DND-41 (cell line): ENCODE measurements at regions not wholly inside any gene's neighbourhood (a gene's known extent, or its start where the extent isn't known, plus 50 kb on each side); places are given as distances from the start of the nearest gene placed in this dataset.

Source experiments
- ATAC-seq: fragments of 200-7000 bp; cut with Tn5 transposase; 3 replicates; pipeline ENCODE4 v1.9.1; 2021; ENCODE audit warnings: low read depth; ENCODE audit not compliant: insufficient read depth
- DNase-seq: peaks from one replicate; pipeline ENCODE4 v3.0.0-alpha.2; 2020
- H2AFZ ChIP-seq: 2 replicates; pipeline ENCODE4 v1.6.0; 2012; ENCODE audit warnings: low read depth, low read length
- H3K27ac ChIP-seq: 2 replicates; pipeline ENCODE4 v1.5.1; 2012; ENCODE audit warnings: low read length, inconsistent platforms
- H3K27me3 ChIP-seq: fragments of 200-600 bp; sonication (generic); 2 replicates; pipeline ENCODE4 v1.6.0; 2012; ENCODE audit warnings: low read length, mild to moderate bottlenecking, inconsistent platforms; ENCODE audit not compliant: insufficient read depth, poor library complexity
- H3K36me3 ChIP-seq: 2 replicates; pipeline ENCODE4 v1.5.1; 2012; ENCODE audit warnings: low read length, inconsistent platforms; ENCODE audit not compliant: insufficient read depth
- H3K4me1 ChIP-seq: 2 replicates; pipeline ENCODE4 v1.5.1; 2012; ENCODE audit warnings: mild to moderate bottlenecking, low read length; ENCODE audit not compliant: insufficient read depth
- H3K4me2 ChIP-seq: 2 replicates; pipeline ENCODE4 v1.6.0; 2012; ENCODE audit warnings: mild to moderate bottlenecking, moderate library complexity, low read length, inconsistent platforms; ENCODE audit not compliant: insufficient read depth
- H3K4me3 ChIP-seq, 2 experiments: fragments of 200-600 bp in 1 of 2; shearing (Covaris generic) in 1 of 2; 2 replicates each; pipeline ENCODE4 v1.5.1; 2012 to 2016; ENCODE audit warnings: inconsistent platforms in 2 of 2, low read length in 2 of 2, mild to moderate bottlenecking in 2 of 2, low read depth in 1 of 2, moderate library complexity in 1 of 2
- H3K79me2 ChIP-seq: 2 replicates; pipeline ENCODE4 v1.6.0; 2012; ENCODE audit warnings: low read length, inconsistent platforms; ENCODE audit not compliant: insufficient read depth
- H3K9ac ChIP-seq: 2 replicates; pipeline ENCODE4 v1.6.0; 2012; ENCODE audit warnings: low read depth, mild to moderate bottlenecking, inconsistent platforms, low read length, moderate library complexity
- H3K9me3 ChIP-seq: 2 replicates; pipeline ENCODE4 v1.5.1; 2012; ENCODE audit warnings: low read length, moderate library complexity, mild to moderate bottlenecking, inconsistent platforms; ENCODE audit not compliant: insufficient read depth, severe bottlenecking
- H4K20me1 ChIP-seq: 2 replicates; pipeline ENCODE4 v1.6.0; 2012; ENCODE audit warnings: low read length; ENCODE audit not compliant: insufficient read depth
- EZH2 ChIP-seq: IDR thresholded peaks from 3 replicates; pipeline ENCODE4 v1.6.1; 2012; ENCODE audit warnings: borderline replicate concordance, low read depth, mild to moderate bottlenecking, moderate library complexity, low read length, inconsistent platforms; ENCODE audit not compliant: severe bottlenecking
- TF ChIP-seq, protein P1 (sequence below): IDR thresholded peaks from 2 replicates; pipeline ENCODE4 v1.5.1; 2012; ENCODE audit warnings: borderline replicate concordance, low read length, moderate library complexity, mild to moderate bottlenecking; ENCODE audit not compliant: poor library complexity, severe bottlenecking; ENCODE audit errors: extremely low read depth

DNA sequence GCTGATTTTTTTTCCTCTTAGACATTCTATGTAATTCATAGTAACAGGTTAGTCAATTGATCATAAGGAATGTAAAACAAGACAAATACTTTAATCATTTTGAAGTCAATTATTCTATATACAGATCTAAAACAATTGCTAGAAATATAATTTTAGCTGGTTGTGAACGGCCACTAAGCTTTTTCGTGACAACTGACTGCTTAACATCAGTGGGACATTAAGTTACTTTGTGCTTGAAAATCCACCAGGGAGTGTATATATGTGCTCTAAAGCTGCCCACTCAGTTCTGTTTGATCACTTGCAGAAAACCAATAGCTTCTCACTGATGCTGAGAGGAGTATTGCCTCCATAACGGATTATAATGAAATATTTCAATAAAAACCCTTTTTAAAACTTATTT, 370.2 kb upstream of the CCNH start:
- ATAC-seq: no peak

DNA sequence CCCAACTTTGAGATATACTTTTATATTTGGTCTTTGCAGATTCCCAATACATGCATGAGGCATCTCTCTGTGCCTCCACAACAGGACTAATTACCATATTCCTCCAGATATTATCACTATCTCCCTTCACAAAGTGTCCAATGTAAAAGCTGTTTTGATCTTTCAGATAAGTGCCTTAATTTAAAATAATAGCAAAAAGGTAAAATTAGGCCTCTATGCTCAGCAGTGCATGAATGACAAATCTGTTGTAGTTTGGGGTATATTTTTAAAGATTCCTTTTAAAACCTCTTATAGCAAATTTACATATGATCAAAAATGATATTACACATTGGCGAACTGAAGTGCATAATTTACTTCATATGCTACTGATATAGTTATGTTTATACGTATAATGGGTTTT, 369.2 kb upstream of the CCNH start:
- Histone ChIP-seq H3K4me2 (no peak overlapping the region), H4K20me1 (no peaks in the 10 kb centered on the region), H3K36me3 (no peaks in the 10 kb centered on the region), H3K4me3 (no peak overlapping the region), H3K27me3 (peaks cover 3% of the 10 kb centered on the region), H3K27ac (no peak overlapping the region), H3K9ac (no peak overlapping the region), H3K9me3 (no peaks in the 10 kb centered on the region), H3K4me1 (peaks cover 2% of the 10 kb centered on the region; the same call in 1 of the 2 replicates), H3K79me2 (no peaks in the 10 kb centered on the region), H2AFZ (no peak overlapping the region)
- TF ChIP-seq EZH2: no peak
- TF ChIP-seq, protein P1, sequence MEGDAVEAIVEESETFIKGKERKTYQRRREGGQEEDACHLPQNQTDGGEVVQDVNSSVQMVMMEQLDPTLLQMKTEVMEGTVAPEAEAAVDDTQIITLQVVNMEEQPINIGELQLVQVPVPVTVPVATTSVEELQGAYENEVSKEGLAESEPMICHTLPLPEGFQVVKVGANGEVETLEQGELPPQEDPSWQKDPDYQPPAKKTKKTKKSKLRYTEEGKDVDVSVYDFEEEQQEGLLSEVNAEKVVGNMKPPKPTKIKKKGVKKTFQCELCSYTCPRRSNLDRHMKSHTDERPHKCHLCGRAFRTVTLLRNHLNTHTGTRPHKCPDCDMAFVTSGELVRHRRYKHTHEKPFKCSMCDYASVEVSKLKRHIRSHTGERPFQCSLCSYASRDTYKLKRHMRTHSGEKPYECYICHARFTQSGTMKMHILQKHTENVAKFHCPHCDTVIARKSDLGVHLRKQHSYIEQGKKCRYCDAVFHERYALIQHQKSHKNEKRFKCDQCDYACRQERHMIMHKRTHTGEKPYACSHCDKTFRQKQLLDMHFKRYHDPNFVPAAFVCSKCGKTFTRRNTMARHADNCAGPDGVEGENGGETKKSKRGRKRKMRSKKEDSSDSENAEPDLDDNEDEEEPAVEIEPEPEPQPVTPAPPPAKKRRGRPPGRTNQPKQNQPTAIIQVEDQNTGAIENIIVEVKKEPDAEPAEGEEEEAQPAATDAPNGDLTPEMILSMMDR: no peak
- no peak for ATAC-seq
- DNase-seq: no peak

More for the DNA sequence above, 370.2 kb upstream of the CCNH start:
- H3K4me2 ChIP-seq: no peak overlapping the region
- TF ChIP-seq, protein P1: no peak
- no peak for TF ChIP-seq EZH2
- H3K79me2 ChIP-seq: no peaks in the 10 kb centered on the region
- H3K9me3 ChIP-seq: no peaks in the 10 kb centered on the region
- no peaks in the 10 kb centered on the region for H4K20me1 ChIP-seq
- DNase-seq: no peak
- H3K4me1 ChIP-seq: peaks cover 2% of the 10 kb centered on the region; the same call in 1 of the 2 replicates
- no peak overlapping the region for H3K27ac ChIP-seq
- H3K36me3 ChIP-seq: no peaks in the 10 kb centered on the region
- H3K9ac ChIP-seq: no peak overlapping the region
- no peak overlapping the region for H2AFZ ChIP-seq
- H3K27me3 ChIP-seq: peaks cover 3% of the 10 kb centered on the region
- H3K4me3 ChIP-seq: no peak overlapping the region

DNA sequence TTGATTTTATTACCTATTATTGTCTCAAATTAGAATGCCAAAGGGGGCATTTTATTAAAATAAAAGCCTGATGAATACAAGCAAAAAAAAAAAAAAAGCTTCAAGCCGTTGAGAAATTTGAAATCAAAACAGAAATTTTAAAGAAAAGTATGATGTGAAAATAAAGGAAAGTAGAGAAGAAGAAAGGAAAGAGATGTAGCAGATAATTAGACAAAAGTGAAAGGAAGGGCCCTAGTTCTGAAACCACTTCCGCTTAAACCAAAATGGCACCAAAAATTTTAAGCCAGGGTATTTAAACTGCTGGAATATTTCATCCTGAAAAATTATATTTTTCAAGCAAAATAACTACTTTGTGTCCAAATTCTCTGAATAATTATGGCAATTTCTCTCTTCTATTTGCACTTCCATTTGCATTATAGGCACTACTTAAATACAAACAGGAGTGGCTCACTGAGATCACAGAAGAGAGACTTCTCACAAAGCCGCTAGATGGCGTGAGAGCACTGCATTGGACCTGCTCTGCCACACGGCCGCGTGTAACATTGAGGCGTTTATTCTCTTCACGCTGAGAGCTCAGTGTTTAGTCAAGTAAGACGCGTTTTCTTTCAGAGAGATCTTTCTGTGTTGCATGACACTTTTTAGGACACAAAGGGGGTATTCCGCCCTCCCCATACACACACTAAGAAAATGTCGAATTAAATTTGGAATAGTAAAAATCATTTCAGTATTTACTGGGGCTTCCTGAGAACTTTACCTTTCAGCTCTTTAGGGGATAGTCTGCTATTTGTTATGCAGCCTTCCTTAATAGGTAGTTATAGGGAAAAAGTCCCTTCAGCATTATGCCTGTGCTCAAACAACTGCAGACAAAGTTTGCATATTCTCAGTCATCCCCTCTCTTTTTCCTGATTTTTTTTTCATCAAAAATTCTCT, 368.4 kb upstream of the CCNH start:
- Histone ChIP-seq H3K27me3 (peaks cover 3% of the 10 kb centered on the region), H3K4me2 (no peak overlapping the region), H3K27ac (no peak overlapping the region), H3K4me3 (no peak overlapping the region), H3K36me3 (no peaks in the 10 kb centered on the region), H3K4me1 (peaks cover 2% of the 10 kb centered on the region; the same call in 1 of the 2 replicates), H3K79me2 (no peaks in the 10 kb centered on the region), H2AFZ (no peak overlapping the region), H3K9ac (no peak overlapping the region), H4K20me1 (no peaks in the 10 kb centered on the region), H3K9me3 (no peaks in the 10 kb centered on the region)
- DNase-seq (peak; percentile 74), ATAC-seq (peak; percentile 100)
- no peak for TF ChIP-seq EZH2
- TF ChIP-seq, protein P1: peak; percentile 91
